IMR-90 (cell line): ENCODE measurements at regions not wholly inside any gene's neighbourhood (a gene's known extent, or its start where the extent isn't known, plus 50 kb on each side); places are given as distances from the start of the nearest gene placed in this dataset.

ENCODE experiments used
- BHLHE40 ChIP-seq: fragments of 150-350 bp; IDR thresholded peaks from 2 replicates; pipeline ENCODE4 v1.6.1; 2016; ENCODE audit warnings: mild to moderate bottlenecking, low read depth, low read length
- CEBPB ChIP-seq: IDR thresholded peaks from 2 replicates; pipeline ENCODE4 v1.6.1; 2012; ENCODE audit warnings: low read depth, low read length, improper control_type of control experiment
- CHD1 ChIP-seq: IDR thresholded peaks from 2 replicates; pipeline ENCODE4 v1.6.1; 2012; ENCODE audit warnings: low read depth, low read length, improper control_type of control experiment
- FOS ChIP-seq: fragments of 150-350 bp; IDR thresholded peaks from 2 replicates; pipeline ENCODE4 v1.6.1; 2016; ENCODE audit warnings: low read depth, low read length
- MAFK ChIP-seq: IDR thresholded peaks from 2 replicates; pipeline ENCODE4 v1.6.1; 2012; ENCODE audit warnings: low read depth, low read length, improper control_type of control experiment
- MAZ ChIP-seq: IDR thresholded peaks from 2 replicates; pipeline ENCODE4 v1.6.1; 2012; ENCODE audit warnings: low read depth, mild to moderate bottlenecking, low read length, improper control_type of control experiment, moderate library complexity, borderline replicate concordance
- NFE2L2 ChIP-seq: fragments of 150-350 bp; IDR thresholded peaks from 2 replicates; pipeline ENCODE4 v1.6.1; 2016; ENCODE audit warnings: low read depth, mild to moderate bottlenecking, low read length
- POLR2A ChIP-seq: IDR thresholded peaks from 2 replicates; pipeline ENCODE4 v1.6.1; 2012; ENCODE audit warnings: mild to moderate bottlenecking, low read depth, low read length
- RAD21 ChIP-seq: IDR thresholded peaks from 2 replicates; pipeline ENCODE4 v1.6.1; 2012; ENCODE audit warnings: low read length, improper control_type of control experiment
- RFX5 ChIP-seq: IDR thresholded peaks from 2 replicates; pipeline ENCODE4 v1.8.0; 2012; ENCODE audit warnings: low read depth, mild to moderate bottlenecking, low read length, moderate library complexity
- SMC3 ChIP-seq: fragments of 150-350 bp; IDR thresholded peaks from 2 replicates; pipeline ENCODE4 v1.6.1; 2016; ENCODE audit warnings: low read depth, mild to moderate bottlenecking, antibody characterized with exemption, low read length, moderate library complexity
- TF ChIP-seq, protein P1 (sequence below): conservative IDR thresholded peaks from 2 replicates; pipeline ENCODE4 v1.5.1; 2012; ENCODE audit warnings: mild to moderate bottlenecking, low read depth, low read length, improper control_type of control experiment
- TF ChIP-seq, protein P2 (sequence below): fragments of 150-350 bp; IDR thresholded peaks from 2 replicates; pipeline ENCODE4 v1.6.1; 2016; ENCODE audit warnings: low read depth, mild to moderate bottlenecking, low read length, moderate library complexity, borderline replicate concordance
- TF ChIP-seq, protein P3 (sequence below): fragments of 150-350 bp; IDR thresholded peaks from 2 replicates; pipeline ENCODE4 v1.6.1; 2017; ENCODE audit warnings: mild to moderate bottlenecking, antibody characterized with exemption, low read length, low read depth

DNA sequence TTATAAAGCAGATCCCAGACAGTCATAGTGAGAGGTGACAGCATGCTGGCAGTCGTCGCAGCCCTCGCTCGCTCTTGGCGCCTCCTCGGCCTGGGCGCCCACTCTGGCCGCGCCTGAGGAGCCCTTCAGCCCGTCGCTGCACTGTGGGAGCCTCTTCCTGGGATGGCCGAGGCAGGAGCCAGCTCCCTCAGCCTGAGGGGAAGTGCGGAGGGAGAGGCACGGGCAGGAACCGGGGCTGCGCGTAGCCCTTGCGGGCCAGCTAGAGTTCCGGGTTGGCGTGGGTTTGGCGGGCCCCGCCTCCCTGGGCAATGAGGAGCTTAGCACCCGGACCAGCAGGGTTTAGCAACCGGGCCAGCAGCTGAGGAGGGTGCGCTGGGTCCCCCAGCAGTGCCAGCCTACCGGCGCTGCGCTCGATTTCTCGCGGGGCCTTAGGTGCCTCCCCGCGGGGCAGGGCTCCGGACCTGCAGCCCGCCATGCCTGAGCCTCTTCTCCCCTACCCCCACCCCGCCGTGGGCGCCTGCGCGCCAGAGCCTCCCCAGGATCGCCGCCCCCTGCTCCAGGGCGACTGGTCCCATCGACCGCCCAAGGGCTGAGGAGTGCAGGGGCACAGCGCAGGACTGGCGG, 451.2 kb upstream of the DCN start:
- TF ChIP-seq, protein P1, sequence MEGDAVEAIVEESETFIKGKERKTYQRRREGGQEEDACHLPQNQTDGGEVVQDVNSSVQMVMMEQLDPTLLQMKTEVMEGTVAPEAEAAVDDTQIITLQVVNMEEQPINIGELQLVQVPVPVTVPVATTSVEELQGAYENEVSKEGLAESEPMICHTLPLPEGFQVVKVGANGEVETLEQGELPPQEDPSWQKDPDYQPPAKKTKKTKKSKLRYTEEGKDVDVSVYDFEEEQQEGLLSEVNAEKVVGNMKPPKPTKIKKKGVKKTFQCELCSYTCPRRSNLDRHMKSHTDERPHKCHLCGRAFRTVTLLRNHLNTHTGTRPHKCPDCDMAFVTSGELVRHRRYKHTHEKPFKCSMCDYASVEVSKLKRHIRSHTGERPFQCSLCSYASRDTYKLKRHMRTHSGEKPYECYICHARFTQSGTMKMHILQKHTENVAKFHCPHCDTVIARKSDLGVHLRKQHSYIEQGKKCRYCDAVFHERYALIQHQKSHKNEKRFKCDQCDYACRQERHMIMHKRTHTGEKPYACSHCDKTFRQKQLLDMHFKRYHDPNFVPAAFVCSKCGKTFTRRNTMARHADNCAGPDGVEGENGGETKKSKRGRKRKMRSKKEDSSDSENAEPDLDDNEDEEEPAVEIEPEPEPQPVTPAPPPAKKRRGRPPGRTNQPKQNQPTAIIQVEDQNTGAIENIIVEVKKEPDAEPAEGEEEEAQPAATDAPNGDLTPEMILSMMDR, result no peak
- TF ChIP-seq POLR2A (no peak), NFE2L2 (no peak), RAD21 (no peak), FOS (no peak), SMC3 (no peak), CHD1 (no peak), RFX5 (no peak), MAFK (no peak), CEBPB (no peak), BHLHE40 (no peak), MAZ (no peak)
- TF ChIP-seq, protein P2, sequence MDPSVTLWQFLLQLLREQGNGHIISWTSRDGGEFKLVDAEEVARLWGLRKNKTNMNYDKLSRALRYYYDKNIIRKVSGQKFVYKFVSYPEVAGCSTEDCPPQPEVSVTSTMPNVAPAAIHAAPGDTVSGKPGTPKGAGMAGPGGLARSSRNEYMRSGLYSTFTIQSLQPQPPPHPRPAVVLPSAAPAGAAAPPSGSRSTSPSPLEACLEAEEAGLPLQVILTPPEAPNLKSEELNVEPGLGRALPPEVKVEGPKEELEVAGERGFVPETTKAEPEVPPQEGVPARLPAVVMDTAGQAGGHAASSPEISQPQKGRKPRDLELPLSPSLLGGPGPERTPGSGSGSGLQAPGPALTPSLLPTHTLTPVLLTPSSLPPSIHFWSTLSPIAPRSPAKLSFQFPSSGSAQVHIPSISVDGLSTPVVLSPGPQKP, result no peak
- TF ChIP-seq, protein P3, sequence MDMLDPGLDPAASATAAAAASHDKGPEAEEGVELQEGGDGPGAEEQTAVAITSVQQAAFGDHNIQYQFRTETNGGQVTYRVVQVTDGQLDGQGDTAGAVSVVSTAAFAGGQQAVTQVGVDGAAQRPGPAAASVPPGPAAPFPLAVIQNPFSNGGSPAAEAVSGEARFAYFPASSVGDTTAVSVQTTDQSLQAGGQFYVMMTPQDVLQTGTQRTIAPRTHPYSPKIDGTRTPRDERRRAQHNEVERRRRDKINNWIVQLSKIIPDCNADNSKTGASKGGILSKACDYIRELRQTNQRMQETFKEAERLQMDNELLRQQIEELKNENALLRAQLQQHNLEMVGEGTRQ, result no peak
